OCI-LY1 (cell line): ENCODE measurements at regions not wholly inside any gene's neighbourhood (a gene's known extent, or its start where the extent isn't known, plus 50 kb on each side); places are given as distances from the start of the nearest gene placed in this dataset.

ENCODE experiments used
- H2AFZ ChIP-seq: fragments of 200-600 bp; sonication (generic), shearing (Covaris generic); 2 replicates; pipeline ENCODE4 v1.6.0; 2014; ENCODE audit warnings: antibody characterized with exemption, mild to moderate bottlenecking, low read length
- H3F3A ChIP-seq: fragments of 200-600 bp; sonication (generic), shearing (Covaris generic); 2 replicates; pipeline ENCODE4 v1.6.0; 2014; ENCODE audit warnings: mild to moderate bottlenecking, antibody characterized with exemption, low read length, moderate library complexity; ENCODE audit not compliant: insufficient read depth
- H3K27ac ChIP-seq: fragments of 200-600 bp; sonication (generic); 2 replicates; pipeline ENCODE4 v1.5.1; 2014; ENCODE audit warnings: low read length, mixed run types, mild to moderate bottlenecking, low read depth; ENCODE audit not compliant: poor library complexity, severe bottlenecking
- H3K27me3 ChIP-seq: fragments of 200-600 bp; sonication (generic); 2 replicates; pipeline ENCODE4 v1.6.0; 2014; ENCODE audit warnings: antibody characterized with exemption, mild to moderate bottlenecking, low read length, moderate library complexity; ENCODE audit not compliant: insufficient read depth
- H3K36me3 ChIP-seq: fragments of 200-600 bp; sonication (generic); 2 replicates; pipeline ENCODE4 v1.6.1; 2014; ENCODE audit warnings: mild to moderate bottlenecking, antibody characterized with exemption, low read length, moderate library complexity, mixed read lengths; ENCODE audit not compliant: insufficient read depth
- H3K4me1 ChIP-seq: fragments of 200-600 bp; sonication (generic); 2 replicates; pipeline ENCODE4 v1.5.1; 2014; ENCODE audit warnings: mild to moderate bottlenecking, low read length, moderate library complexity; ENCODE audit not compliant: insufficient read depth, severe bottlenecking
- H3K4me2 ChIP-seq: fragments of 200-600 bp; sonication (generic), shearing (Covaris generic); 2 replicates; pipeline ENCODE4 v1.6.1; 2014; ENCODE audit warnings: low read length
- H3K4me3 ChIP-seq: fragments of 200-600 bp; sonication (generic); 2 replicates; pipeline ENCODE4 v1.5.1; 2014; ENCODE audit warnings: low read length, low read depth, mild to moderate bottlenecking, mixed read lengths; ENCODE audit not compliant: poor library complexity, severe bottlenecking
- H3K79me2 ChIP-seq: fragments of 200-600 bp; shearing (Covaris generic); 2 replicates; pipeline ENCODE4 v1.6.1; 2016; ENCODE audit warnings: mixed run types, low read length, mixed read lengths; ENCODE audit not compliant: insufficient read depth
- H3K9ac ChIP-seq: fragments of 200-600 bp; sonication (generic), shearing (Covaris generic); 2 replicates; pipeline ENCODE4 v1.6.1; 2014; ENCODE audit warnings: mild to moderate bottlenecking, low read length, mixed read lengths
- H3K9me2 ChIP-seq: fragments of 200-600 bp; sonication (generic), shearing (Covaris generic); 2 replicates; pipeline ENCODE4 v1.6.1; 2014; ENCODE audit warnings: low read depth, mild to moderate bottlenecking, low read length, mixed read lengths
- H3K9me3 ChIP-seq: fragments of 200-600 bp; shearing (Covaris generic); 2 replicates; pipeline ENCODE4 v1.6.1; 2014; ENCODE audit warnings: low read length, mixed read lengths
- H4K20me1 ChIP-seq: fragments of 200-600 bp; sonication (generic), shearing (Covaris generic); 2 replicates; pipeline ENCODE4 v1.6.0; 2016; ENCODE audit warnings: mild to moderate bottlenecking, low read length; ENCODE audit not compliant: insufficient read depth
- CTCF ChIP-seq: fragments of 200-600 bp; sonication (generic), shearing (Covaris generic); IDR thresholded peaks from 2 replicates; pipeline ENCODE4 v1.5.1; 2017; ENCODE audit warnings: mild to moderate bottlenecking, antibody characterized with exemption, low read length, moderate library complexity, mixed read lengths
- EZH2 ChIP-seq: fragments of 200-600 bp; sonication (generic), shearing (Covaris generic); IDR thresholded peaks from 2 replicates; pipeline ENCODE4 v1.8.0; 2017; ENCODE audit warnings: borderline replicate concordance, mixed run types, mild to moderate bottlenecking, antibody characterized with exemption, low read length, moderate library complexity, mixed read lengths

- H2AFZ ChIP-seq = no peak overlapping the region
- no peaks in the 10 kb centered on the region for H3K36me3 ChIP-seq
- no peaks in the 10 kb centered on the region; the same call in 1 of the 2 replicates for H3K27me3 ChIP-seq
- no peak overlapping the region for H3K9ac ChIP-seq
- H3K4me1 ChIP-seq = no peaks in the 10 kb centered on the region
- H3K4me2 ChIP-seq = no peak overlapping the region
- H3K9me3 ChIP-seq = peaks cover 6% of the 10 kb centered on the region
- no peak overlapping the region for H3K27ac ChIP-seq
- no peaks in the 10 kb centered on the region for H3K9me2 ChIP-seq
- no peak overlapping the region for H3K4me3 ChIP-seq
- H3F3A ChIP-seq = no peaks in the 10 kb centered on the region
- H3K79me2 ChIP-seq = no peaks in the 10 kb centered on the region
- TF ChIP-seq CTCF (no peak), EZH2 (no peak)
- H4K20me1 ChIP-seq = no peaks in the 10 kb centered on the region
These were observed 70.8 kb downstream of the SHANK2 start for GRCh38 chr11:71181566-71181965.

GRCh38 chr11:71180694-71181470, 71.5 kb downstream of the SHANK2 start:
- Histone ChIP-seq H2AFZ (no peak overlapping the region), H3K4me1 (no peaks in the 10 kb centered on the region), H3F3A (no peaks in the 10 kb centered on the region), H3K27ac (no peak overlapping the region), H3K9me2 (no peaks in the 10 kb centered on the region), H3K79me2 (no peaks in the 10 kb centered on the region), H3K9me3 (peaks cover 10% of the 10 kb centered on the region), H3K36me3 (no peaks in the 10 kb centered on the region), H3K4me2 (no peak overlapping the region), H4K20me1 (no peaks in the 10 kb centered on the region), H3K27me3 (no peaks in the 10 kb centered on the region; the same call in 1 of the 2 replicates), H3K4me3 (no peak overlapping the region), H3K9ac (no peak overlapping the region)
- TF ChIP-seq EZH2 (no peak), CTCF (no peak)

- Histone ChIP-seq H3K36me3 (no peaks in the 10 kb centered on the region), H4K20me1 (no peaks in the 10 kb centered on the region), H3K4me2 (no peak overlapping the region), H3K27me3 (no peaks in the 10 kb centered on the region; the same call in 1 of the 2 replicates), H2AFZ (no peak overlapping the region), H3K4me3 (no peak overlapping the region), H3K9ac (no peak overlapping the region), H3K27ac (no peak overlapping the region), H3K79me2 (no peaks in the 10 kb centered on the region), H3K4me1 (no peaks in the 10 kb centered on the region), H3K9me3 (peaks cover 10% of the 10 kb centered on the region), H3F3A (no peaks in the 10 kb centered on the region), H3K9me2 (no peaks in the 10 kb centered on the region)
- TF ChIP-seq CTCF = no peak
- no peak for TF ChIP-seq EZH2
These were observed 72.3 kb downstream of the SHANK2 start for GRCh38 chr11:71179877-71180605.
